ENCODE measurements at regions not wholly inside any gene's neighbourhood (a gene's known extent, or its start where the extent isn't known, plus 50 kb on each side); places are given as distances from the start of the nearest gene placed in this dataset.
"Not testable (repeated sequence)": the region's sequence is repeated elsewhere in the genome, so short reads cannot be mapped to it uniquely, and the experiment has no call there.

GRCh38 chr3:75248974-75249373 is 415.2 kb upstream of the FRG2C start:
- DNase-seq = no peak

GRCh38 chr3:75254685-75255084 is 409.4 kb upstream of the FRG2C start:
- no peak for DNase-seq

- not testable (repeated sequence) for DNase-seq
Measured at GRCh38 chr3:75258825-75259683, 405.1 kb upstream of the FRG2C start.

- not testable (repeated sequence) for DNase-seq
Measured at GRCh38 chr3:75260975-75261374, 403.2 kb upstream of the FRG2C start.

- DNase-seq = no peak
Measured at GRCh38 chr3:75262661-75263060, 401.5 kb upstream of the FRG2C start.

GRCh38 chr3:75265897-75266296 is 398.2 kb upstream of the FRG2C start:
- no peak for DNase-seq

- DNase-seq = not testable (repeated sequence)
Measured at GRCh38 chr3:75268576-75268975, 395.6 kb upstream of the FRG2C start.

- not testable (repeated sequence) for DNase-seq
Measured at GRCh38 chr3:75272237-75272636, 391.9 kb upstream of the FRG2C start.

GRCh38 chr3:75272691-75273090 is 391.4 kb upstream of the FRG2C start:
- DNase-seq = no peak

GRCh38 chr3:75285531-75286148 is 378.5 kb upstream of the FRG2C start:
- DNase-seq = not testable (repeated sequence)

- not testable (repeated sequence) for DNase-seq
Measured at GRCh38 chr3:75288972-75289574, 375.1 kb upstream of the FRG2C start.

GRCh38 chr3:75294124-75294523 is 370.0 kb upstream of the FRG2C start:
- no peak for DNase-seq

- DNase-seq = no peak
Measured at GRCh38 chr3:75295013-75295412, 369.1 kb upstream of the FRG2C start.

- DNase-seq = no peak
Measured at GRCh38 chr3:75296858-75297257, 367.3 kb upstream of the FRG2C start.

GRCh38 chr3:75300606-75301005 is 363.5 kb upstream of the FRG2C start:
- no peak for DNase-seq

GRCh38 chr3:75301050-75301449 is 363.1 kb upstream of the FRG2C start:
- DNase-seq = not testable (repeated sequence)

GRCh38 chr3:75303741-75304140 is 360.4 kb upstream of the FRG2C start:
- no peak for DNase-seq

- DNase-seq = no peak
Measured at GRCh38 chr3:75305901-75306300, 358.2 kb upstream of the FRG2C start.

- not testable (repeated sequence) for DNase-seq
Measured at GRCh38 chr3:75311306-75311705, 352.8 kb upstream of the FRG2C start.

GRCh38 chr3:75312469-75312868 is 351.7 kb upstream of the FRG2C start:
- not testable (repeated sequence) for DNase-seq

- DNase-seq = not testable (repeated sequence)
Measured at GRCh38 chr3:75319776-75320175, 344.4 kb upstream of the FRG2C start.

GRCh38 chr3:75320369-75320768 is 343.8 kb upstream of the FRG2C start:
- no peak for DNase-seq

GRCh38 chr3:75321060-75321459 is 343.1 kb upstream of the FRG2C start:
- no peak for DNase-seq

GRCh38 chr3:75323936-75324335 is 340.2 kb upstream of the FRG2C start:
- DNase-seq = not testable (repeated sequence)
